ENCODE measurements at regions not wholly inside any gene's neighbourhood (a gene's known extent, or its start where the extent isn't known, plus 50 kb on each side); places are given as distances from the start of the nearest gene placed in this dataset.

GRCh38 chr4:123325241-123325681 lies 71.3 kb upstream of the SPRY1 start (continued):
- peak; percentile 96 for TF ChIP-seq RUNX3 (IDR thresholded peaks at IDR 0.05; ENCODE audit: low read length)
- peak; percentile 58; the same call in 1 of the 2 replicates for TF ChIP-seq ZNF217 (IDR thresholded peaks at IDR 0.05)
- TF ChIP-seq MTA2 (IDR thresholded peaks at IDR 0.05; ENCODE audit: low read depth) = peak; percentile 94
- TF ChIP-seq TAF1 (IDR thresholded peaks at IDR 0.05; ENCODE audit: borderline replicate concordance, low read depth, low read length) = no peak
- no peak for TF ChIP-seq SREBF1 (IDR thresholded peaks at IDR 0.05; ENCODE audit: low read length)
- TF ChIP-seq E4F1 (IDR thresholded peaks at IDR 0.05; ENCODE audit: borderline replicate concordance, partially characterized antibody) = no peak
- 0 out of 2 replicates have a peak, but pooled peaks have one; percentile 13 for TF ChIP-seq RAD51 (IDR thresholded peaks at IDR 0.05)
- 0 out of 2 replicates have a peak, but pooled peaks have one; percentile 32 for TF ChIP-seq MLLT1 (IDR thresholded peaks at IDR 0.05)
- TF ChIP-seq RFX5 (IDR thresholded peaks at IDR 0.05; ENCODE audit: low read depth, low read length) = no peak
- TF ChIP-seq ZNF622 (IDR thresholded peaks at IDR 0.05) = no peak
- TF ChIP-seq NFIC (IDR thresholded peaks at IDR 0.05; ENCODE audit: low read depth, low read length) = peak; percentile 80
- TF ChIP-seq MYB (IDR thresholded peaks at IDR 0.05; ENCODE audit: borderline replicate concordance, low read depth, low read length) = no peak
- TF ChIP-seq NRF1 (conservative IDR thresholded peaks at IDR 0.05; ENCODE audit: low read depth, low read length) = no peak
- TF ChIP-seq EGR1 (IDR thresholded peaks at IDR 0.05; ENCODE audit: borderline replicate concordance in 1 of 2, low read depth in 2 of 2, low read length in 2 of 2) = no peak
- no peak for TF ChIP-seq ZZZ3 (IDR thresholded peaks at IDR 0.05; ENCODE audit: control insufficient read depth, insufficient read length, low read depth)
- TF ChIP-seq TCF7 (IDR thresholded peaks at IDR 0.05; ENCODE audit: borderline replicate concordance) = peak; percentile 19; the same call in 1 of the 2 replicates
- TF ChIP-seq RCOR1 (conservative IDR thresholded peaks at IDR 0.05; ENCODE audit: low read depth, low read length) = no peak
- TF ChIP-seq ASH2L (IDR thresholded peaks at IDR 0.05; ENCODE audit: borderline replicate concordance, low read depth) = no peak
- TF ChIP-seq SKIL (IDR thresholded peaks at IDR 0.05; ENCODE audit: low read depth, poor library complexity, severe bottlenecking) = peak; percentile 31
- TF ChIP-seq NR2F1 (conservative IDR thresholded peaks at IDR 0.05) = peak; percentile 23; the same call in 1 of the 2 replicates
- TF ChIP-seq CREM (IDR thresholded peaks at IDR 0.05; ENCODE audit: low read depth) = 0 out of 2 replicates have a peak, but pooled peaks have one; percentile 30
- TF ChIP-seq MXI1 (IDR thresholded peaks at IDR 0.05; ENCODE audit: low read depth, low read length) = no peak
- TF ChIP-seq EZH2 (IDR thresholded peaks at IDR 0.05; ENCODE audit: borderline replicate concordance, control insufficient read depth, low read depth, low read length) = no peak
- peak; percentile 83 for TF ChIP-seq EED (IDR thresholded peaks at IDR 0.05; ENCODE audit: low read depth)
- TF ChIP-seq TCF12 (IDR thresholded peaks at IDR 0.05; ENCODE audit: low read depth, low read length) = peak; percentile 55; the same call in 1 of the 2 replicates
- TF ChIP-seq ESRRA (IDR thresholded peaks at IDR 0.05; ENCODE audit: low read length) = no peak
- peak; percentile 51; the same call in 1 of the 3 replicates for TF ChIP-seq POU2F2 (IDR thresholded peaks at IDR 0.05; ENCODE audit: borderline replicate concordance, low read depth, low read length)
- TF ChIP-seq ZNF24 (IDR thresholded peaks at IDR 0.05) = peak; percentile 70; the same call in 1 of the 2 replicates
